Stimulated activated CD4-positive, alpha-beta T cell treated with anti-CD3 and anti-CD28 coated beads, Interleukin-15, amount 100 ng/mL, for 1 hour (primary cell): ENCODE measurements at regions not wholly inside any gene's neighbourhood (a gene's known extent, or its start where the extent isn't known, plus 50 kb on each side); places are given as distances from the start of the nearest gene placed in this dataset.
"Not testable (repeated sequence)": the region's sequence is repeated elsewhere in the genome, so short reads cannot be mapped to it uniquely, and the experiment has no call there.

Source experiments
- DNase-seq, 2 donors: peaks; one replicate each; pipeline ENCODE4 v3.0.0-alpha.2; 2020; ENCODE audit warnings: low read depth in 1 of 2, low spot score in 1 of 2

- no peak for DNase-seq
These were observed 73.2 kb upstream of the GADD45A start for GRCh38 chr1:67611846-67612245.

DNA sequence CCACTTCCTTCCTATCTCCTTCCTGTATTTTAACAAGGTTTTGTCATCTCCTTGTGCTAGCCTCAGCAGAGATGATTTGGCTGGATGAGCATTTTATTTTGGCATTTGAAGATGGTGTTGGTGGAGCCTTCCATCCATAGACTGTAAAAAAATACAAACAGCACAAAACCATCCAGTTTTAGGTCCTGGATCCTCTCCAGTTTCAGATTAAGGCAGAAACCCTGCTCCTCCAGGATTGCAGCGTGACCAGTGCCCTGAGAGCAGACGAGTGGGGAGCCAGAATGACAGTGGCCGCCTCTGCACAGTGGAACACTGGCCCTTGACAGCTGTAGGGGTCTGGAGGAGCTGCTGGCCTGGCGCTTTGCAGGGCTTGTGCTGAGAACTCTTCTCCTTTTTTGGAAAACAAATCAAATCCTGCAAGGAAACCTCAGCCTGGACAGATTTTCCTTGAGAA is 72.2 kb upstream of the GADD45A start:
- no peak for DNase-seq

GRCh38 chr1:67613479-67613878 is 71.5 kb upstream of the GADD45A start:
- not testable (repeated sequence) for DNase-seq

DNA sequence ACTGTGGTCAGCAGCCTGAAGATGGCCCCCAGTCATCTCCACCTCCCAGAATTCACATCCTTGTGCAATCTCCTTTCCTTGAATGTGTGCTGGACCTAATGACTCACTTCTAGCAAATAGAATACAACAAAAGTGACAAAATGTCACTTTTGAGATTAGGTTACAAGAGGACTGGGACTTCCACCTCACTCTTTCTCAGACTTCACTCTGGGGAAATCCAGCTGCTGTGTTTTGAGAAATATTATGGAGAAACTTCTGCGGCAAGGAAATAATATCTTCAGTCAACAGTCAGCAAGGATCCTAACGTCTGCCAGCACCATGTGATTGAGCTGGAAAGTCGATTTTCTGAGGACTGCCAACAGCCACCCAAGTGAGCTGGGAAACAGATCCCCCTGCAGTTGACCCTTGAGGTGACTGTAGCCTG is 70.5 kb upstream of the GADD45A start:
- DNase-seq: no peak

DNA sequence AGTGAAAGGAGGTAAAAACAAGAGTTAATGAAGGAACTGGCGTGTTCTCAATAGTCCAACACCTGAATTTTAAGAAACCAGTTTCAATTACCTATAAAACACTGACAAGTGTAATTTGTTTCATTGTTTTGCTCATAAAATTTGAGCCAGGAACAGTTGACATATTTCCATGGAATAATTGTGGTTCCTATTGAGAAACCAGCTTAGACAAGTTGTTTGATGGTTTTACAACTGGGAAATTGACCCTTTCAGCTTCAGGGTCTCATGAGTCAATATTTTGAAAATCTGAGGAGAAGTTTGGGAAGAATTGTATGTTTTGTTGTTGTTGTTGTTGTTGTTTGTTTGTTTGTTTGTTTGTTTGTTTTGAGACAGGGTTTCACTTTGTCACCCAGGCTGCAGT is 69.1 kb upstream of the GADD45A start:
- DNase-seq: no peak

DNA sequence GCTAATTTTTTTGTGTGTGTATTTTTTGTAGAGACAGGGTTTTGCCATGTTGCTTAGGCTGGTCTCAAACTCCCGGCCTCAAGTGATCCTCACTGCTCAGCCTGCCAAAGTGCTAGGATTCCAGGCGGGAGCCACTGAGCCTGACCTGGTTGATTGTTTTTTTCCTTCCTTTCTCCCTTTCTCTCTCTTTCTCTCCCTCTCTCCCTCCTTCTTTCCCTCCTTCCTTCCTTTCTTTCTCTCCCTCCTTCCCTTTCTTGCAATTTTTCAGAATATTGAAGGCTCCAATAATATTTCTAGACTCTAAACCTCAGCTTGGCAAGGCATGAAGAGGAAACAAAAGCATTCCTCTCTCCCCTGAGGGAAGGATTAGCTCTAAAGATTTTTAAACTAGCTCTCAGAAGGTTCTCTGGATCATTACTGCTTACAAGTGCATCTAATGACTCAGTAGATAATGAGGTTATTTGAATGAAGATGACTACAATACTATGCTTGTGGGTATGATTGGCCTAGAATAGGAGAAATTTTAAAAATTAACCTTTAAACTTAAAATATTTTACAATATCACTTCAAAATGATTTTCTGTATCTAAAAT is 68.5 kb upstream of the GADD45A start:
- no peak for DNase-seq

DNA sequence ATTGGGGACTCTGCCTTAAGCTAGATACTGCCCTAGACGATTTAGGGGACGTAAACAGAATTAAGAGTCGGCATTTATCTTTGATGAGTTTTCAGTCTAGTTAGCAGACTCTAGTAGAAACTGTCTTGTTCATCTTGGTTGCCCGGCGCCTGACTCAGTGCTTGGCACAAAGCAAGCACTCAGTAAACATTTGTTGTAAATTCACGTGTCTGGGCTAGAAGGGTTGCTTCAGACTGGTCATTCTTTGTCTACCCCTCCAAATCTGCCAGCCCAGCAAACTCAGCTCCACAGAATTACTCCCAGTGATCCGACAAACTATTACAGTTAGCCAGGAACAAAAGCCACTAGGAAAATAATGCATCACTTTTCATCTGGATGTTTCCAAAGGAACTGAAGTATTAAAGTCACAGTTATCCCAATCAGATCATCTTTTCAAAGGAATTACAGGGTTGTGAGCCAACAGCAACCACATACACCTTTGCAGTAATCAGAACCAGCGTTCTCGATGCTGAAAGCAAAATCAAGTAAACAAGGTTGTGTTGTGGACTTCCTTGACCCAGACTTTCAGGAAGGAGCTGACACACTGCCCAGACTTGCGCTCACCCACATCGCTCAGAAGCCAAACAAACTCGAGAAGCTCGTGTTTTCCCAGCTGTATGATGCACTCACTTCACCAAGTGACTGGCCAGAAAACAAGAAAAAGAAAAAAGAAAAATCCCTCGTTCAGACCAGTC is 66.5 kb upstream of the GADD45A start:
- no peak for DNase-seq

DNA sequence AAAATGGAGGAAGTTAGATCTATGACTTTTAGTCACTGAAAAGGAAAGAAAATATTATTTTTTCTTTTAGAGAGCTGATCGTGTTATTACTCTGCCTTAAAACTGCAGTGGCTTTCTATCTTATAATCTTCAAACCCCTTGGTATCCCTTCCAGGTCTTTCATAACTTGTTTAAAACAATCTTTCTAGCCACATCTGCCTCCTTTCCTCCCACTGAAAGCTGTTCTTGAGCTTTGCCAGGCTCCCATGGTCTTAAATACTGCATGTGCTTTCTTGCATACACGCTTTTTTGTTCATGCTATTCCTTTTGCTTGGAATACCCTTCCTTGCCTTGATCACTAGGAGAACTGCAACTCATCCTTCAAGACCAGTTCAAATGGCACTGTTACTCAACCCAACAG is 65.9 kb upstream of the GADD45A start:
- DNase-seq: no peak

DNA sequence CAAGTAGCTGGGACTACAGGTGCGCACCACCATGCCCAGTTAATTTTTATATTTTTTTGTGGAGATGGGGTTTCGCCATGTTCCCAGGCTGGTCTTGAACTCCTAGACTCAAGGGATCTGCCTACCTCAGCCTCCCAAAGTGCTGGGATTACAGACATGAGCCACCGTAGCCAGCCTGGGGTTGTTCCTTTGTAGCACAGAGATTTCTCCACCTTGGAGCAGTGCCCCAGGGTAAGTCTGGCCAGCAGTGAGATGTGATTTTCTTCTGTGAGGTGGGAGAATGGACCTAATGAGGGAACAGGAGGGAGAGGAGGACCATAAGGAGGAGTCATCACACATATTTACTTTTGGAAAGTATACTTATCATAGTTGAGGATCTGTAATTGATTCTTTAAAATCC is 61.1 kb upstream of the GADD45A start:
- no peak for DNase-seq

GRCh38 chr1:67624680-67625079 is 60.3 kb upstream of the GADD45A start:
- DNase-seq: no peak

- no peak for DNase-seq
These were observed 58.7 kb upstream of the GADD45A start for GRCh38 chr1:67626090-67626860.

DNA sequence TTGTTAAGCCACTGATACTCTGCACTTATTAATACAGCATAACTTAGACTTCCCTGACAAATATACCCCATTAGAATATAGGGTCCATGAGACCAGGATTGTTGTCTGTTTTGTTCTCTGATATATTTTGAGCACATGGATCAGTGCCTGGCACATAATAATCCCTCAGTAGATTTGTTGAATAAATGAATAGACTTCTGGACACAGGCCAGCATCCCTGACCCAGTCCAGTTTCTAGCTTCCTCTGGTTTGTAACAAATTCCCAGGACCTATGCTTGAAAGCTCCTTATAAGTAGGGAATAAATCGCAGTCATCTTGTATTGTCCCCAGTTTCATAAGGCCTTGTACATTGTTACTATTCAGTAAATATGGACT is 58.2 kb upstream of the GADD45A start:
- no peak for DNase-seq

- no peak for DNase-seq
These were observed 57.7 kb upstream of the GADD45A start for GRCh38 chr1:67627336-67627735.

DNA sequence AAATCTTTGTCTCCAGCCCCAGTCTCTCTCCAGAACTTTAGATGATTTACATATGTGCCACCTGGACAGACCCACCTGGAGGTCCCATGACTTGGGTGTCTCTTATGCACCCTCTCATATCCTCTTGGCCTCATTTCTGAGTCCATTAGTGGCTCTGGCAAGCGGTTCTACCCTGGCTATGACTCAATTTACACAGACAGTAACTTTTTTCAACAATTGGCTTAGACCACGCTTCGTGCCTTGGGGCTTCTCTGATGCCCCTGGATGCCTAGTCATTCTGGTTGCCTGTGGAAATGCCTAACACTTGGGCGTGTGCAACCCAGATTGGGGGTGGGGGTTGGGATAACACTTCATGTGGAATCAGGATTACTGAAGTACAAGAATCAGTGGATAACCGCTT is 57.1 kb upstream of the GADD45A start:
- no peak for DNase-seq

GRCh38 chr1:67629370-67630075 is 55.5 kb upstream of the GADD45A start:
- DNase-seq: no peak

DNA sequence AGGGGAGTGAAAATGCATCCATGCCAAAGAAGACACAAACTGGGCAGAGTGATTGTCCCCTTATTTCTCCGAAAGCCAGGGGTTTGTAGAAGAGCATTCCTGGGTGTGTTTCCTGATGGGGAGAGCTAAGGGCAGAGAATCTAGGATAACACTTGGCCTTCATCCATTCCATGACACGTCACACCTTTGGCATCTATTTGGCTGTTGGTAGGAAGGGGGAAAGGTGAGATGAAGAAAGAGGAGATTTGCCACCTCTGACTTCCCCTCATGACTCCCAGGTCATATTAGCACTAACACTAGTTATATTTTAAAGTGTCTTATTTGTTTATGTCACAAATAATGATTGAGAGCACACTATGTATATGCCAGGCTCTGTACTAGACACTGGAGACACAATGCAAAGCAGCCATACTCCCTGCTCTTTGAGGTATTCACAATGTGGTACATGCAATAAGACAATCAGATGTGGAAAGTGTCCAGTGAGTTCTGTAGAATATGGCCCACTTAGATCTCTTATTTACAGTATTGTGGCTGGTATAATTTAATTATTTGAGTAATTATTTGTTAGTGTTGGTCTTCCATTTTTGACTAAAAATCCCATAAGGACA is 54.5 kb upstream of the GADD45A start:
- DNase-seq: no peak

GRCh38 chr1:67632356-67632755 is 52.6 kb upstream of the GADD45A start:
- no peak for DNase-seq

DNA sequence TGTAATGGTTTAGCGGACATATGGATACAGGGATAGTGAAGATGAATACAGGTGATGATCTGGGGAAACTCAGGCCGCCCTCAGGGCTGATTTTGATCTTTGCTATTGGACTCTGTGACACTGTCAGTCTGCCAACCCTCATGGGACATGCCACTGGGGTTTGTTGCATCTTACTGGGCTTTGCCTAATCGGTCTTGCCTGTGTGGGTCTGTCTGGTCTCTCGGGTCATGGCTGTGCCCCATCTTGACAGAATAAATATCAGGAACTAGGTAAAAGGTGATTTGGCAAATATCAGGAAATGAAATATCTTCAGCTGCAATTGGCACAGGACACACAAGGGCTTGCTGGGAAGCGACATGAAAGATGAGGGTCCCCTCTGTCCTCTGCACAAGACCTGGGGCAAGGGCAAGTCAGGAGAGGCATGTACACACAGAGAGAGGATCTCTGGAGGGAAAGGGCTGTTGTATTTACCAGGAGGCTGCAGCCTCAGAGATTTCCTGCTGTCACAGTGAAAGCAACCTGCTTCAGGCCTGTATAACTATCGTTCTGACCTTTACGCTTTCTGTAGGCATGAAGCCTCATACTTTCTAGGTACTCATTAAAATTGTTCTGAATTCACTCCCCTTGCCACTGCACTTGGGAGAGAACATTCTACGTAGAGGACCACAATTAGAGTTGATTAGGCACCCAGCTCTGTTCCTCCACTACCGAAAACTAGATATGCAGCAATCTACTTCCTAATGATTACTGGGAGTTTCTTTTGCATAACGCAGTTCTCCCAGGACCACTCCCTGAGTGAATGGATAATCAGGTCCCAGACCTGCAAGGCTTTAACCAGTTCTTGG is 52.0 kb upstream of the GADD45A start:
- no peak for DNase-seq

DNA sequence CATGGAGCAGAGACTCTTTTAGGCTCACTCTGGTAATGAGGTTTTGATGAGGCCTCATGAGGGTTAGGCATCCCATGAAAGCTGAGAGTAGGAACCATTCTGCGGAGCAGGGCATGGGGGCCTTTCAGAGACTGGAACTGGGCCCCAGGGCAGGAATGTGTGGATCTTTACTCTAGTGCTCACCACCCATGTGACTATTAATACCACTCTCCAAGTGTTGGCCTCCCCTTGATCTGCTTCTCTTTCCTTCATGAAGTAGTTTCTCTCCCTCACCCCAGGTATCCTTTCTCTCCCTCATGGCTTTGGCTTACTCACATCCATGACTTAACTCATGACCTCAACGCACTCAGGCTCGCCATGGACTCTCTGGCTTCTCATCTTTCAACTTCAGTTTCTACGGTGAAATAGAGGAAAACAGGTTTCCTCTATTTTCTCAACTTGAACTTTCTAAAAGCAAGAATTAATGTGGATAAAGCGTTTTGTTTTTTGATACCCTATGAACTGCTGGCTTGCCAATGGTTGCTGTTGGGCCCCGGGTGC is 50.5 kb upstream of the GADD45A start:
- DNase-seq: no peak
